ENCODE measurements at regions not wholly inside any gene's neighbourhood (a gene's known extent, or its start where the extent isn't known, plus 50 kb on each side); places are given as distances from the start of the nearest gene placed in this dataset.

- TF ChIP-seq, protein P1, sequence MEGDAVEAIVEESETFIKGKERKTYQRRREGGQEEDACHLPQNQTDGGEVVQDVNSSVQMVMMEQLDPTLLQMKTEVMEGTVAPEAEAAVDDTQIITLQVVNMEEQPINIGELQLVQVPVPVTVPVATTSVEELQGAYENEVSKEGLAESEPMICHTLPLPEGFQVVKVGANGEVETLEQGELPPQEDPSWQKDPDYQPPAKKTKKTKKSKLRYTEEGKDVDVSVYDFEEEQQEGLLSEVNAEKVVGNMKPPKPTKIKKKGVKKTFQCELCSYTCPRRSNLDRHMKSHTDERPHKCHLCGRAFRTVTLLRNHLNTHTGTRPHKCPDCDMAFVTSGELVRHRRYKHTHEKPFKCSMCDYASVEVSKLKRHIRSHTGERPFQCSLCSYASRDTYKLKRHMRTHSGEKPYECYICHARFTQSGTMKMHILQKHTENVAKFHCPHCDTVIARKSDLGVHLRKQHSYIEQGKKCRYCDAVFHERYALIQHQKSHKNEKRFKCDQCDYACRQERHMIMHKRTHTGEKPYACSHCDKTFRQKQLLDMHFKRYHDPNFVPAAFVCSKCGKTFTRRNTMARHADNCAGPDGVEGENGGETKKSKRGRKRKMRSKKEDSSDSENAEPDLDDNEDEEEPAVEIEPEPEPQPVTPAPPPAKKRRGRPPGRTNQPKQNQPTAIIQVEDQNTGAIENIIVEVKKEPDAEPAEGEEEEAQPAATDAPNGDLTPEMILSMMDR (IDR thresholded peaks at IDR 0.05; ENCODE audit: partially characterized antibody, unreplicated experiment) = no peak
- no peaks in the 10 kb centered on the region for H3K27me3 Mint-ChIP-seq (ENCODE audit: unreplicated experiment)
- no peaks in the 10 kb centered on the region for H3K36me3 Mint-ChIP-seq (ENCODE audit: unreplicated experiment)
- no peak overlapping the region for H3K4me3 Mint-ChIP-seq (ENCODE audit: unreplicated experiment)
- H3K27ac Mint-ChIP-seq (ENCODE audit: unreplicated experiment) = no peak overlapping the region
- DNase-seq = no peak
- peaks cover 8% of the 10 kb centered on the region for H3K4me1 Mint-ChIP-seq (ENCODE audit: low read depth, unreplicated experiment)
- H3K9me3 Mint-ChIP-seq (ENCODE audit: unreplicated experiment) = no peaks in the 10 kb centered on the region
These were observed 86.7 kb upstream of the ALDH1A1 start for GRCh38 chr9:73039271-73040263.

DNA sequence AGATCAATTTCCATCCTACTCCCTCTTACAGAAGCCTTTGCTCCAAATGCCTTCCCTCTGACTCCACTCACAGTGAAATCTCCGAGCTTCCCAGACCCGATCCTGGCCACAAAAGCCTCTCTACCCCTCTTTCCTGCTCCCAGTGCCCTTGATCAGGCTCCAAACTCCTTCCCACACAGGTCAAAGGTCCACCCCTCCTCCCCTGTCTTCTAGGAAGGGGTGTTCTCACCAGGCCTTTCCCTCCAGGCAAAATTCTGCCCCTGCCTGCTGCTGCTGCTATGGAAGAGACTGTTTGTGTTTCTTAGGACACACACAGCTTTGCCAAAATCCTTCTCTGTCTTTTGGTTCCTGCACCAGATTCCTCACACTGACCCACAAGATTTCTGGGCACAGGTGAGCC, 85.8 kb upstream of the ALDH1A1 start:
- H3K27me3 Mint-ChIP-seq (ENCODE audit: unreplicated experiment) = no peaks in the 10 kb centered on the region
- DNase-seq = peak; percentile 20
- peaks cover 8% of the 10 kb centered on the region for H3K4me1 Mint-ChIP-seq (ENCODE audit: low read depth, unreplicated experiment)
- no peaks in the 10 kb centered on the region for H3K9me3 Mint-ChIP-seq (ENCODE audit: unreplicated experiment)
- no peak overlapping the region for H3K27ac Mint-ChIP-seq (ENCODE audit: unreplicated experiment)
- no peak overlapping the region for H3K4me3 Mint-ChIP-seq (ENCODE audit: unreplicated experiment)
- H3K36me3 Mint-ChIP-seq (ENCODE audit: unreplicated experiment) = no peaks in the 10 kb centered on the region
- TF ChIP-seq, protein P1 (IDR thresholded peaks at IDR 0.05; ENCODE audit: partially characterized antibody, unreplicated experiment) = no peak

DNA sequence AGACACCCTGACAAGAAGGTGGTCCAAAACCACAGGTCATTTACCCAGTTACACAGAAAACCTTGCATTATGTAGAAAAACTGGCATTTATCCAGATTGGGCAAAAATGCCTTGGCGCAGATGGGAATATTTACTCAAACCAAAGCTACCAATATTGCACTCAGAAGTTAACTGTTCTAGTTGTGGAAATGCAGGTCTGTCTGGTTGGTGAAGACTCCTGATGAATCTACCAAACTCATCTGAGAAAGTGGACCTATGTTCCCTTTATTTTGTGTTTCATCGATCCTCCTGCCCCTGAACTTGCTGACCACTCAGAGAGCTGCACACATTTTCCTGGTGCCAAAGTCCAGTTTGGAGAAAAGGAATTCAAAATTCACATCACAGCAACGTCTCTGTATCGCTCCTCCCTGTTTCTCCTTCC, 85.2 kb upstream of the ALDH1A1 start:
- TF ChIP-seq, protein P1 (IDR thresholded peaks at IDR 0.05; ENCODE audit: partially characterized antibody, unreplicated experiment) = no peak
- no peak for DNase-seq
- no peak overlapping the region for H3K27ac Mint-ChIP-seq (ENCODE audit: unreplicated experiment)
- H3K4me1 Mint-ChIP-seq (ENCODE audit: low read depth, unreplicated experiment) = peaks cover 8% of the 10 kb centered on the region
- H3K27me3 Mint-ChIP-seq (ENCODE audit: unreplicated experiment) = no peaks in the 10 kb centered on the region
- no peak overlapping the region for H3K4me3 Mint-ChIP-seq (ENCODE audit: unreplicated experiment)
- no peaks in the 10 kb centered on the region for H3K36me3 Mint-ChIP-seq (ENCODE audit: unreplicated experiment)
- H3K9me3 Mint-ChIP-seq (ENCODE audit: unreplicated experiment) = no peaks in the 10 kb centered on the region

- no peaks in the 10 kb centered on the region for H3K36me3 Mint-ChIP-seq (ENCODE audit: unreplicated experiment)
- H3K4me1 Mint-ChIP-seq (ENCODE audit: low read depth, unreplicated experiment) = peaks cover 8% of the 10 kb centered on the region
- H3K27ac Mint-ChIP-seq (ENCODE audit: unreplicated experiment) = no peak overlapping the region
- H3K27me3 Mint-ChIP-seq (ENCODE audit: unreplicated experiment) = no peaks in the 10 kb centered on the region
- no peak overlapping the region for H3K4me3 Mint-ChIP-seq (ENCODE audit: unreplicated experiment)
- no peaks in the 10 kb centered on the region for H3K9me3 Mint-ChIP-seq (ENCODE audit: unreplicated experiment)
- TF ChIP-seq, protein P1 (IDR thresholded peaks at IDR 0.05; ENCODE audit: partially characterized antibody, unreplicated experiment) = no peak
- no peak for DNase-seq
These were observed 84.8 kb upstream of the ALDH1A1 start for GRCh38 chr9:73037613-73038012.

DNA sequence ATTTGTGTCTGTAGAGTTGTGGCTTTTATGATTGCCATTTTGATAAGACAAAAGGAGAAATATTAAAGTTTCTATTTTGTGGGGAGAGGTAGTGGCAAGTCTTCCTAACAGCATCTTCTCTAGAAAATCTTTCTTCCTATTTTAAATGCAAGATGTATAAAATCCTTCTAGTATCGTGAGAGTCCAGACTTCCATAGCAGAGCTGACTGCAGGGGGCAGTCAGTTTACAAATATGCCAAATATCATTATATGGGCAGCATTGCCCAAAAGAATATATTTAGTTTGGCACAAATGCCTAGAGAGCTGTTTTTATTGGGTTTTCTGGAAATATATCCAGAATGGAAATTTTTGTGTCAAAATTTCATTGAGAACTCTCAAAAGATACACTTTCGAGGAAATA, 82.1 kb upstream of the ALDH1A1 start:
- Mint-ChIP-seq H3K4me3 (ENCODE audit: unreplicated experiment) (no peak overlapping the region), H3K36me3 (ENCODE audit: unreplicated experiment) (no peaks in the 10 kb centered on the region), H3K27me3 (ENCODE audit: unreplicated experiment) (no peaks in the 10 kb centered on the region), H3K27ac (ENCODE audit: unreplicated experiment) (no peak overlapping the region), H3K9me3 (ENCODE audit: unreplicated experiment) (no peaks in the 10 kb centered on the region), H3K4me1 (ENCODE audit: low read depth, unreplicated experiment) (peaks cover 8% of the 10 kb centered on the region)
- TF ChIP-seq, protein P1 (IDR thresholded peaks at IDR 0.05; ENCODE audit: partially characterized antibody, unreplicated experiment) = no peak
- no peak for DNase-seq
